H9 (cell line): ENCODE measurements at regions not wholly inside any gene's neighbourhood (a gene's known extent, or its start where the extent isn't known, plus 50 kb on each side); places are given as distances from the start of the nearest gene placed in this dataset.

Experiments used
- DNase-seq: peaks from one replicate; pipeline ENCODE4 v3.0.0-alpha.2; 2017
- H2AFZ ChIP-seq: one replicate; pipeline ENCODE4 v1.6.1; 2013; ENCODE audit warnings: mild to moderate bottlenecking, low read length, control low read depth, moderate library complexity
- H2AK5ac ChIP-seq: 2 replicates; pipeline ENCODE4 v1.6.1; 2013; ENCODE audit warnings: low read length, control low read depth, mixed read lengths; ENCODE audit not compliant: insufficient read length
- H2BK120ac ChIP-seq: one replicate; pipeline ENCODE4 v1.6.1; 2013; ENCODE audit warnings: low read depth, mild to moderate bottlenecking, low read length, control low read depth, inconsistent platforms; ENCODE audit not compliant: poor library complexity, severe bottlenecking
- H2BK12ac ChIP-seq: 2 replicates; pipeline ENCODE4 v1.6.1; 2013; ENCODE audit warnings: low read length, control low read depth, mixed read lengths, low read depth; ENCODE audit not compliant: insufficient read length
- H2BK15ac ChIP-seq: 2 replicates; pipeline ENCODE4 v1.6.1; 2013; ENCODE audit warnings: low read depth, low read length, control low read depth
- H2BK20ac ChIP-seq: one replicate; pipeline ENCODE4 v1.6.1; 2013; ENCODE audit warnings: low read depth, mild to moderate bottlenecking, low read length, control low read depth, inconsistent platforms; ENCODE audit not compliant: poor library complexity, severe bottlenecking
- H2BK5ac ChIP-seq: 2 replicates; pipeline ENCODE4 v1.6.1; 2013; ENCODE audit warnings: low read length, control low read depth, mixed read lengths; ENCODE audit not compliant: insufficient read length
- H3K14ac ChIP-seq: 2 replicates; pipeline ENCODE4 v1.6.1; 2013; ENCODE audit warnings: low read length, control low read depth; ENCODE audit not compliant: insufficient read depth
- H3K18ac ChIP-seq: 2 replicates; pipeline ENCODE4 v1.6.1; 2013; ENCODE audit warnings: low read depth, mild to moderate bottlenecking, mixed read lengths, low read length, control low read depth; ENCODE audit not compliant: insufficient read length
- H3K23ac ChIP-seq: 2 replicates; pipeline ENCODE4 v1.6.1; 2013; ENCODE audit warnings: low read length, control low read depth, mixed read lengths, low read depth; ENCODE audit not compliant: insufficient read length
- H3K23me2 ChIP-seq: 2 replicates; pipeline ENCODE4 v1.6.1; 2013; ENCODE audit warnings: low read depth, mild to moderate bottlenecking, mixed read lengths, low read length, control low read depth; ENCODE audit not compliant: insufficient read length, poor library complexity, severe bottlenecking
- H3K27ac ChIP-seq: 2 replicates; pipeline ENCODE4 v1.5.1; 2013; ENCODE audit warnings: low read length, control low read depth, mixed read lengths, low read depth; ENCODE audit not compliant: insufficient read length
- H3K27me3 ChIP-seq: 2 replicates; pipeline ENCODE4 v1.6.1; 2013; ENCODE audit warnings: low read length, control low read depth, inconsistent platforms; ENCODE audit not compliant: insufficient read depth
- H3K4ac ChIP-seq: 2 replicates; pipeline ENCODE4 v1.6.1; 2013; ENCODE audit warnings: low read depth, mild to moderate bottlenecking, control low read depth, inconsistent platforms, low read length, moderate library complexity
- H3K4me1 ChIP-seq: 2 replicates; pipeline ENCODE4 v1.6.1; 2013; ENCODE audit warnings: low read length, control low read depth, inconsistent platforms; ENCODE audit not compliant: insufficient read depth
- H3K4me2 ChIP-seq: 2 replicates; pipeline ENCODE4 v1.6.1; 2013; ENCODE audit warnings: low read length, control low read depth, mixed read lengths; ENCODE audit not compliant: insufficient read length, insufficient read depth
- H3K56ac ChIP-seq: 2 replicates; pipeline ENCODE4 v1.6.1; 2013; ENCODE audit warnings: low read depth, mild to moderate bottlenecking, mixed read lengths, low read length, control low read depth; ENCODE audit not compliant: insufficient read length
- H3K79me1 ChIP-seq: 2 replicates; pipeline ENCODE4 v1.6.1; 2013; ENCODE audit warnings: low read depth, mild to moderate bottlenecking, moderate library complexity, low read length, control low read depth, inconsistent platforms; ENCODE audit not compliant: insufficient read depth, poor library complexity, severe bottlenecking
- H3K79me2 ChIP-seq: 2 replicates; pipeline ENCODE4 v1.6.1; 2013; ENCODE audit warnings: low read length, control low read depth, inconsistent platforms; ENCODE audit not compliant: insufficient read depth
- H3K9ac ChIP-seq: 2 replicates; pipeline ENCODE4 v1.6.1; 2013; ENCODE audit warnings: low read length, control low read depth, mixed read lengths; ENCODE audit not compliant: insufficient read length; ENCODE audit errors: extremely low read depth
- H3K9me3 ChIP-seq: one replicate; pipeline ENCODE4 v1.6.1; 2013; ENCODE audit warnings: low read depth, low read length, inconsistent platforms; ENCODE audit not compliant: control insufficient read depth
- H3T11ph ChIP-seq: one replicate; pipeline ENCODE4 v1.6.1; 2013; ENCODE audit warnings: mild to moderate bottlenecking, low read length, control low read depth, inconsistent platforms
- H4K20me1 ChIP-seq: one replicate; pipeline ENCODE4 v1.6.1; 2013; ENCODE audit not compliant: control insufficient read depth, insufficient read length, insufficient read depth
- H4K5ac ChIP-seq: 2 replicates; pipeline ENCODE4 v1.6.1; 2013; ENCODE audit warnings: low read depth, mild to moderate bottlenecking, mixed read lengths, low read length, control low read depth; ENCODE audit not compliant: insufficient read length
- H4K8ac ChIP-seq: replicated peaks from 2 replicates; pipeline ENCODE4 v1.6.1; 2013; ENCODE audit warnings: low read length, control low read depth, mixed read lengths, low read depth; ENCODE audit not compliant: insufficient read length
- H4K91ac ChIP-seq: 2 replicates; pipeline ENCODE4 v1.6.1; 2013; ENCODE audit warnings: low read depth, mild to moderate bottlenecking, moderate library complexity, mixed read lengths, low read length, control low read depth; ENCODE audit not compliant: insufficient read length
- H3K27ac Mint-ChIP-seq, 3 experiments: 2 replicates in 2 of 3; 3 replicates in 1 of 3; pipeline ENCODE4 v1.8.0; 2020 to 2021; ENCODE audit warnings: mixed read lengths in 3 of 3, mild to moderate bottlenecking in 1 of 3, moderate library complexity in 1 of 3
- H3K27me3 Mint-ChIP-seq: 2 replicates; pipeline ENCODE4 v1.8.0; 2021; ENCODE audit warnings: low read depth, mild to moderate bottlenecking, moderate library complexity, mixed read lengths
- H3K36me3 Mint-ChIP-seq, 3 experiments: 2 replicates in 2 of 3; 3 replicates in 1 of 3; pipeline ENCODE4 v1.8.0; 2020 to 2021; ENCODE audit warnings: low read depth in 3 of 3, mixed read lengths in 3 of 3; ENCODE audit not compliant: insufficient read depth in 1 of 3
- H3K4me1 Mint-ChIP-seq, 2 experiments: 2 replicates each; pipeline ENCODE4 v1.8.0; 2020; ENCODE audit warnings: mixed read lengths in 2 of 2
- H3K4me3 Mint-ChIP-seq, 2 experiments: 2 replicates in 1 of 2; 3 replicates in 1 of 2; pipeline ENCODE4 v1.8.0; 2020 to 2021; ENCODE audit warnings: mild to moderate bottlenecking in 2 of 2, mixed read lengths in 2 of 2, moderate library complexity in 1 of 2
- H3K9me3 Mint-ChIP-seq, 2 experiments: 2 replicates in 1 of 2; 3 replicates in 1 of 2; pipeline ENCODE4 v1.8.0; 2020; ENCODE audit warnings: mild to moderate bottlenecking in 2 of 2, mixed read lengths in 2 of 2, moderate library complexity in 1 of 2
- CTCF ChIP-seq: fragments of 200-600 bp; sonication (generic); conservative IDR thresholded peaks from 3 replicates; pipeline ENCODE4 v1.8.0; 2021; ENCODE audit warnings: antibody characterized with exemption, mild to moderate bottlenecking
- WGBS: extraction: QIAGEN DNeasy Blood & Tissue Kit; methylation state at CpG from one replicate; pipeline ENCODE4 v1.1.7; 2013; ENCODE audit warnings: missing lambda C conversion rate, low lambda C conversion rate, mixed read lengths; ENCODE audit not compliant: insufficient read length; ENCODE audit errors: extremely low coverage; 5-methylcytosine and 5-hydroxymethylcytosine counted together

- peak; percentile 51 for TF ChIP-seq CTCF
- no peak overlapping the region for H2BK15ac ChIP-seq
- no peak for DNase-seq
- H3K9ac ChIP-seq, result no peak overlapping the region
- H3K79me1 ChIP-seq, result no peaks in the 10 kb centered on the region
- H2AFZ ChIP-seq, result no peak overlapping the region
- H2BK5ac ChIP-seq, result no peak overlapping the region
- Mint-ChIP-seq H3K4me1 (no peaks in the 10 kb centered on the region), H3K27me3 (no peaks in the 10 kb centered on the region), H3K27ac (no peak overlapping the region), H3K9me3 (no peaks in the 10 kb centered on the region), H3K36me3 (peaks cover 0 to 3% (median 0%) of the 10 kb centered on the region in 3 experiments; a peak in 1 of 7 replicates), H3K4me3 (no peak overlapping the region)
- H2AK5ac ChIP-seq, result no peak overlapping the region
- no peak overlapping the region for H4K91ac ChIP-seq
- H3K9me3 ChIP-seq, result no peaks in the 10 kb centered on the region
- no peak overlapping the region for H3T11ph ChIP-seq
- H3K4me1 ChIP-seq, result no peaks in the 10 kb centered on the region
- no peak overlapping the region for H2BK120ac ChIP-seq
- H4K20me1 ChIP-seq, result no peaks in the 10 kb centered on the region
- no peak overlapping the region for H3K56ac ChIP-seq
- no peak overlapping the region for H3K27ac ChIP-seq
- H3K4me2 ChIP-seq, result no peak overlapping the region
- no peak overlapping the region for H2BK20ac ChIP-seq
- H3K23me2 ChIP-seq, result no peaks in the 10 kb centered on the region
- whole genome bisulfite sequencing, result no CpG with 5 or more reads among the region's 1 CpG
- no peak overlapping the region for H3K23ac ChIP-seq
- H3K14ac ChIP-seq, result no peak overlapping the region
- no peak overlapping the region for H2BK12ac ChIP-seq
- no peak overlapping the region for H3K18ac ChIP-seq
- H3K27me3 ChIP-seq, result no peaks in the 10 kb centered on the region
- no peak overlapping the region for H4K5ac ChIP-seq
- H3K79me2 ChIP-seq, result no peaks in the 10 kb centered on the region
- no peak overlapping the region for H3K4ac ChIP-seq
- no peak overlapping the region for H4K8ac ChIP-seq
Measured at GRCh38 chr1:193392686-193393085, 206.3 kb upstream of the B3GALT2 start.
